ENCODE measurements at regions not wholly inside any gene's neighbourhood (a gene's known extent, or its start where the extent isn't known, plus 50 kb on each side); places are given as distances from the start of the nearest gene placed in this dataset.

GRCh38 chr12:19692566-19692965, 253.3 kb downstream of the AEBP2 start:
- no peak overlapping the region for H3K4me3 Mint-ChIP-seq (ENCODE audit: unreplicated experiment)
- DNase-seq (ENCODE audit: low spot score), result no peak
- H3K27me3 Mint-ChIP-seq (ENCODE audit: unreplicated experiment), result no peaks in the 10 kb centered on the region
- no peak for TF ChIP-seq CTCF (IDR thresholded peaks at IDR 0.05; ENCODE audit: unreplicated experiment)
- no peaks in the 10 kb centered on the region for H3K9me3 Mint-ChIP-seq (ENCODE audit: unreplicated experiment)
- no peak overlapping the region for H3K27ac Mint-ChIP-seq (ENCODE audit: unreplicated experiment)
- H3K4me1 Mint-ChIP-seq (ENCODE audit: unreplicated experiment), result peaks cover 19% of the 10 kb centered on the region
- H3K36me3 Mint-ChIP-seq (ENCODE audit: low read depth, unreplicated experiment), result no peaks in the 10 kb centered on the region

GRCh38 chr12:19694627-19695026, 255.3 kb downstream of the AEBP2 start:
- Mint-ChIP-seq H3K4me3 (ENCODE audit: unreplicated experiment) (no peak overlapping the region), H3K27ac (ENCODE audit: unreplicated experiment) (no peak overlapping the region), H3K4me1 (ENCODE audit: unreplicated experiment) (peaks cover 32% of the 10 kb centered on the region), H3K36me3 (ENCODE audit: low read depth, unreplicated experiment) (no peaks in the 10 kb centered on the region), H3K9me3 (ENCODE audit: unreplicated experiment) (no peaks in the 10 kb centered on the region), H3K27me3 (ENCODE audit: unreplicated experiment) (no peaks in the 10 kb centered on the region)
- no peak for TF ChIP-seq CTCF (IDR thresholded peaks at IDR 0.05; ENCODE audit: unreplicated experiment)
- DNase-seq (ENCODE audit: low spot score), result no peak

GRCh38 chr12:19695244-19696098, 256.2 kb downstream of the AEBP2 start:
- Mint-ChIP-seq H3K27ac (ENCODE audit: unreplicated experiment) (no peak overlapping the region), H3K4me3 (ENCODE audit: unreplicated experiment) (no peak overlapping the region), H3K4me1 (ENCODE audit: unreplicated experiment) (peaks cover 25% of the 10 kb centered on the region), H3K9me3 (ENCODE audit: unreplicated experiment) (no peaks in the 10 kb centered on the region), H3K36me3 (ENCODE audit: low read depth, unreplicated experiment) (peaks cover 3% of the 10 kb centered on the region), H3K27me3 (ENCODE audit: unreplicated experiment) (no peaks in the 10 kb centered on the region)
- TF ChIP-seq CTCF (IDR thresholded peaks at IDR 0.05; ENCODE audit: unreplicated experiment), result no peak
- no peak for DNase-seq (ENCODE audit: low spot score)

GRCh38 chr12:19700969-19701368, 261.7 kb downstream of the AEBP2 start:
- Mint-ChIP-seq H3K4me1 (ENCODE audit: unreplicated experiment) (peaks cover 37% of the 10 kb centered on the region), H3K36me3 (ENCODE audit: low read depth, unreplicated experiment) (peaks cover 3% of the 10 kb centered on the region), H3K9me3 (ENCODE audit: unreplicated experiment) (no peaks in the 10 kb centered on the region), H3K4me3 (ENCODE audit: unreplicated experiment) (no peak overlapping the region), H3K27me3 (ENCODE audit: unreplicated experiment) (no peaks in the 10 kb centered on the region), H3K27ac (ENCODE audit: unreplicated experiment) (no peak overlapping the region)
- no peak for TF ChIP-seq CTCF (IDR thresholded peaks at IDR 0.05; ENCODE audit: unreplicated experiment)
- no peak for DNase-seq (ENCODE audit: low spot score)

GRCh38 chr12:19704966-19705365, 265.7 kb downstream of the AEBP2 start:
- H3K4me1 Mint-ChIP-seq (ENCODE audit: unreplicated experiment), result peaks cover 18% of the 10 kb centered on the region
- TF ChIP-seq CTCF (IDR thresholded peaks at IDR 0.05; ENCODE audit: unreplicated experiment), result no peak
- no peaks in the 10 kb centered on the region for H3K9me3 Mint-ChIP-seq (ENCODE audit: unreplicated experiment)
- DNase-seq (ENCODE audit: low spot score), result no peak
- no peaks in the 10 kb centered on the region for H3K27me3 Mint-ChIP-seq (ENCODE audit: unreplicated experiment)
- H3K36me3 Mint-ChIP-seq (ENCODE audit: low read depth, unreplicated experiment), result peaks cover 2% of the 10 kb centered on the region
- H3K27ac Mint-ChIP-seq (ENCODE audit: unreplicated experiment), result no peak overlapping the region
- no peak overlapping the region for H3K4me3 Mint-ChIP-seq (ENCODE audit: unreplicated experiment)
